ENCODE measurements at regions not wholly inside any gene's neighbourhood (a gene's known extent, or its start where the extent isn't known, plus 50 kb on each side); places are given as distances from the start of the nearest gene placed in this dataset.

GRCh38 chr9:81119591-81119990 lies 569.8 kb downstream of the TLE1 start:
- H3K27me3 Mint-ChIP-seq, result peaks cover 11% of the 10 kb centered on the region
- H3K9me3 Mint-ChIP-seq, result no peaks in the 10 kb centered on the region
- POLR2A ChIA-PET, result no interaction called here

GRCh38 chr9:81118416-81118815 lies 570.9 kb downstream of the TLE1 start:
- intact Hi-C loops (cut with DNase I, micrococcal nuclease), result no loop called here
- no peak overlapping the region for H3K4me3 ChIP-seq (ENCODE audit: low read length)
- ChIA-PET POLR2A (no interaction called here), CTCF (no interaction called here)
- Mint-ChIP-seq H3K4me3 (no peak overlapping the region), H3K27ac (no peak overlapping the region), H3K36me3 (ENCODE audit: low read depth) (no peaks in the 10 kb centered on the region), H3K27me3 (peaks cover 11% of the 10 kb centered on the region), H3K9me3 (no peaks in the 10 kb centered on the region), H3K4me1 (ENCODE audit: low read depth) (peaks cover 5% of the 10 kb centered on the region)
- H3K27ac ChIP-seq (ENCODE audit: low read depth in 1 of 2, low read length in 2 of 2), result no peak overlapping the region
- DNase-seq (no peak), ATAC-seq (ENCODE audit: poor library complexity) (no peak)
- H3K27me3 ChIP-seq (ENCODE audit: control insufficient read depth in 1 of 2, insufficient read depth in 2 of 2, low read length in 2 of 2), result peaks cover 0 to 3% of the 10 kb centered on the region in 2 experiments
- H3K9me3 ChIP-seq (ENCODE audit: control insufficient read depth in 1 of 2, insufficient read depth in 1 of 2, low read length in 2 of 2), result peaks cover 0 to 20% of the 10 kb centered on the region in 2 experiments
- H3K4me1 ChIP-seq (ENCODE audit: insufficient read depth, low read length), result no peaks in the 10 kb centered on the region
- TF ChIP-seq CTCF (IDR thresholded peaks at IDR 0.05), result no peak
- H3K36me3 ChIP-seq (ENCODE audit: insufficient read depth, low read length), result no peaks in the 10 kb centered on the region

More at GRCh38 chr9:81119591-81119990, 569.8 kb downstream of the TLE1 start:
- CTCF ChIA-PET, result no interaction called here
- Histone ChIP-seq H3K27me3 (ENCODE audit: control insufficient read depth in 1 of 2, insufficient read depth in 2 of 2, low read length in 2 of 2) (peaks cover 0 to 3% of the 10 kb centered on the region in 2 experiments), H3K4me1 (ENCODE audit: insufficient read depth, low read length) (no peaks in the 10 kb centered on the region), H3K36me3 (ENCODE audit: insufficient read depth, low read length) (no peaks in the 10 kb centered on the region), H3K27ac (ENCODE audit: low read depth in 1 of 2, low read length in 2 of 2) (no peak overlapping the region), H3K9me3 (ENCODE audit: control insufficient read depth in 1 of 2, insufficient read depth in 1 of 2, low read length in 2 of 2) (peaks cover 0 to 20% of the 10 kb centered on the region in 2 experiments), H3K4me3 (ENCODE audit: low read length) (no peak overlapping the region)
- Mint-ChIP-seq H3K4me1 (ENCODE audit: low read depth) (no peaks in the 10 kb centered on the region), H3K27ac (no peak overlapping the region), H3K36me3 (ENCODE audit: low read depth) (no peaks in the 10 kb centered on the region), H3K4me3 (no peak overlapping the region)
- no peak for TF ChIP-seq CTCF (IDR thresholded peaks at IDR 0.05)
- intact Hi-C loops (cut with DNase I, micrococcal nuclease), result no loop called here
- DNase-seq (no peak), ATAC-seq (ENCODE audit: poor library complexity) (no peak)

- no peak overlapping the region for H3K4me3 Mint-ChIP-seq
- no peak for TF ChIP-seq CTCF (IDR thresholded peaks at IDR 0.05)
- no peak for ATAC-seq (ENCODE audit: poor library complexity)
- H3K9me3 ChIP-seq (ENCODE audit: control insufficient read depth in 1 of 2, insufficient read depth in 1 of 2, low read length in 2 of 2), result peaks cover 0 to 4% of the 10 kb centered on the region in 2 experiments
- no peak overlapping the region for H3K27ac Mint-ChIP-seq
- CTCF ChIA-PET, result no interaction called here
- H3K4me1 ChIP-seq (ENCODE audit: insufficient read depth, low read length), result no peaks in the 10 kb centered on the region
- H3K36me3 Mint-ChIP-seq (ENCODE audit: low read depth), result no peaks in the 10 kb centered on the region
- DNase-seq, result no peak
- no peak overlapping the region for H3K4me3 ChIP-seq (ENCODE audit: low read length)
- peaks cover 11% of the 10 kb centered on the region for H3K27me3 Mint-ChIP-seq
- intact Hi-C loops (cut with DNase I, micrococcal nuclease), result loop anchor here in 1 of 2 experiments (1.0 kb wide), 1 partner anchor 13 kb away; no protein-coding TSS in a partner anchor
- H3K27ac ChIP-seq (ENCODE audit: low read depth in 1 of 2, low read length in 2 of 2), result no peak overlapping the region
- no peaks in the 10 kb centered on the region for H3K36me3 ChIP-seq (ENCODE audit: insufficient read depth, low read length)
- H3K4me1 Mint-ChIP-seq (ENCODE audit: low read depth), result peaks cover 15% of the 10 kb centered on the region
- POLR2A ChIA-PET, result no interaction called here
- H3K9me3 Mint-ChIP-seq, result no peaks in the 10 kb centered on the region
- peaks cover 0 to 3% of the 10 kb centered on the region in 2 experiments for H3K27me3 ChIP-seq (ENCODE audit: control insufficient read depth in 1 of 2, insufficient read depth in 2 of 2, low read length in 2 of 2)
Observed at GRCh38 chr9:81116340-81117137, 572.8 kb downstream of the TLE1 start.

Data from CD4-positive, alpha-beta T cell (primary cell).